Trophoblast cell (in vitro differentiated cells and primary cell): ENCODE measurements at regions not wholly inside any gene's neighbourhood (a gene's known extent, or its start where the extent isn't known, plus 50 kb on each side); places are given as distances from the start of the nearest gene placed in this dataset.

Experiments used
- DNase-seq, 2 donors: peaks; one replicate each; pipeline ENCODE4 v3.0.0-alpha.2; 2016
- H2AFZ ChIP-seq: 2 replicates; pipeline ENCODE4 v1.6.1; 2013; ENCODE audit warnings: low read length, moderate library complexity, mild to moderate bottlenecking; ENCODE audit not compliant: insufficient read depth, poor library complexity
- H2AK5ac ChIP-seq: 2 replicates; pipeline ENCODE4 v1.6.1; 2013; ENCODE audit warnings: mild to moderate bottlenecking, low read length
- H2BK120ac ChIP-seq: 2 replicates; pipeline ENCODE4 v1.6.1; 2013; ENCODE audit warnings: low read length, mild to moderate bottlenecking, moderate library complexity; ENCODE audit not compliant: insufficient read depth, poor library complexity
- H2BK12ac ChIP-seq: 2 replicates; pipeline ENCODE4 v1.6.1; 2013; ENCODE audit warnings: mild to moderate bottlenecking, low read length, moderate library complexity
- H2BK5ac ChIP-seq: 2 replicates; pipeline ENCODE4 v1.6.1; 2013; ENCODE audit warnings: low read length, low read depth, moderate library complexity, mild to moderate bottlenecking; ENCODE audit not compliant: poor library complexity
- H3K14ac ChIP-seq: 2 replicates; pipeline ENCODE4 v1.6.1; 2013; ENCODE audit warnings: mild to moderate bottlenecking, low read length
- H3K18ac ChIP-seq: 2 replicates; pipeline ENCODE4 v1.6.1; 2013; ENCODE audit warnings: mild to moderate bottlenecking, low read length
- H3K23ac ChIP-seq: 2 replicates; pipeline ENCODE4 v1.6.1; 2013; ENCODE audit warnings: low read length
- H3K27ac ChIP-seq: 2 replicates; pipeline ENCODE4 v1.5.1; 2013; ENCODE audit warnings: low read depth, mild to moderate bottlenecking, inconsistent platforms, low read length, moderate library complexity
- H3K27me3 ChIP-seq: 2 replicates; pipeline ENCODE4 v1.6.1; 2013; ENCODE audit warnings: inconsistent platforms, mild to moderate bottlenecking, low read length, moderate library complexity; ENCODE audit not compliant: insufficient read depth
- H3K36me3 ChIP-seq, 2 experiments: 1 replicate in 1 of 2; 2 replicates in 1 of 2; pipeline ENCODE4 v1.6.1; 2013; ENCODE audit warnings: low read length in 2 of 2, mild to moderate bottlenecking in 2 of 2, moderate library complexity in 1 of 2; ENCODE audit not compliant: insufficient read depth in 2 of 2, control insufficient read depth in 1 of 2
- H3K4ac ChIP-seq: 2 replicates; pipeline ENCODE4 v1.6.1; 2013; ENCODE audit warnings: low read depth, mild to moderate bottlenecking, low read length, moderate library complexity
- H3K4me1 ChIP-seq, 2 experiments: 1 replicate in 1 of 2; 2 replicates in 1 of 2; pipeline ENCODE4 v1.6.1; 2013; ENCODE audit warnings: low read length in 2 of 2, mild to moderate bottlenecking in 2 of 2, moderate library complexity in 1 of 2; ENCODE audit not compliant: insufficient read depth in 2 of 2, control insufficient read depth in 1 of 2
- H3K4me2 ChIP-seq: 2 replicates; pipeline ENCODE4 v1.6.1; 2013; ENCODE audit warnings: inconsistent platforms, mild to moderate bottlenecking, low read length, moderate library complexity
- H3K4me3 ChIP-seq: 2 replicates; pipeline ENCODE4 v1.5.1; 2013; ENCODE audit warnings: mild to moderate bottlenecking, low read depth, low read length, inconsistent platforms
- H3K79me1 ChIP-seq: one replicate; pipeline ENCODE4 v1.6.1; 2013; ENCODE audit warnings: low read length
- H3K79me2 ChIP-seq: 2 replicates; pipeline ENCODE4 v1.6.1; 2013; ENCODE audit warnings: low read length, mild to moderate bottlenecking; ENCODE audit not compliant: control insufficient read depth, insufficient read depth, poor library complexity
- H3K9ac ChIP-seq: 2 replicates; pipeline ENCODE4 v1.6.1; 2013; ENCODE audit warnings: mild to moderate bottlenecking, low read length
- H3K9me3 ChIP-seq: 2 replicates; pipeline ENCODE4 v1.6.1; 2013; ENCODE audit warnings: low read depth, mild to moderate bottlenecking, control low read depth, inconsistent platforms, low read length; ENCODE audit not compliant: insufficient read depth
- H4K12ac ChIP-seq: 2 replicates; pipeline ENCODE4 v1.6.1; 2013; ENCODE audit warnings: low read depth, mild to moderate bottlenecking, low read length, moderate library complexity
- H4K8ac ChIP-seq: 2 replicates; pipeline ENCODE4 v1.6.1; 2013; ENCODE audit warnings: low read depth, mild to moderate bottlenecking, low read length, moderate library complexity
- H4K91ac ChIP-seq: one replicate; pipeline ENCODE4 v1.6.1; 2013; ENCODE audit warnings: low read depth, mild to moderate bottlenecking, low read length, moderate library complexity
- whole genome bisulfite sequencing: extraction: QIAGEN DNeasy Blood & Tissue Kit; methylation state at CpG from one replicate; pipeline ENCODE4 v1.1.7; 2013; ENCODE audit warnings: missing lambda C conversion rate; ENCODE audit not compliant: insufficient read length, insufficient coverage; ENCODE audit errors: extremely low coverage; 5-methylcytosine and 5-hydroxymethylcytosine counted together

DNA sequence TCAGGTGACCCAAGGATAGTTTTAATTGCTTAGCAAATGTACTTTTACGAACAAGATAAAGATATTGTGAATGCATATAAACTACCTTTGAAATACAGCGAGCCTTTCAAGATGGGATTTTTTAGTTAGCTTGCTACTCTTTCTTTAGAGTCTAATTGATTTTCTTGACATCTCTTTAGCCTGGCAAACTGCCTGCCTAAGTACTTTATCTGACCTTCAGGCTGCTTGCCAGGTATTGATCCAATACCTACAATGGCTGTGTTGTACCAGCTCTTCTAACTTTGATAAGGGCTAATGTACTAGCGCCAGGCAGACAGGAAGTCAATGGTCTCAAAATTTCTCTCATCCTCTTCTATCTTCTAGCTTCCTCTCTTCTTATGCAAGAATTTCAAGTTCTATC, 414.4 kb upstream of the ACVR2A start:
- Histone ChIP-seq H4K91ac (no peak overlapping the region), H3K4ac (no peak overlapping the region), H2BK5ac (no peak overlapping the region), H2AFZ (no peak overlapping the region), H2AK5ac (no peak overlapping the region), H3K4me2 (no peak overlapping the region), H3K9me3 (no peaks in the 10 kb centered on the region), H3K27me3 (no peaks in the 10 kb centered on the region), H2BK120ac (no peak overlapping the region), H3K18ac (no peak overlapping the region), H4K8ac (no peak overlapping the region), H3K4me1 (peaks cover 0 to 2% of the 10 kb centered on the region in 2 experiments), H3K27ac (no peak overlapping the region), H3K14ac (no peak overlapping the region), H3K36me3 (no peaks in the 10 kb centered on the region), H3K4me3 (no peak overlapping the region), H2BK12ac (no peak overlapping the region), H3K9ac (no peak overlapping the region), H3K23ac (no peak overlapping the region), H3K79me1 (no peaks in the 10 kb centered on the region), H3K79me2 (no peaks in the 10 kb centered on the region), H4K12ac (no peak overlapping the region)
- no CpG with 5 or more reads among the region's 3 CpGs for WGBS
- no peak for DNase-seq

DNA sequence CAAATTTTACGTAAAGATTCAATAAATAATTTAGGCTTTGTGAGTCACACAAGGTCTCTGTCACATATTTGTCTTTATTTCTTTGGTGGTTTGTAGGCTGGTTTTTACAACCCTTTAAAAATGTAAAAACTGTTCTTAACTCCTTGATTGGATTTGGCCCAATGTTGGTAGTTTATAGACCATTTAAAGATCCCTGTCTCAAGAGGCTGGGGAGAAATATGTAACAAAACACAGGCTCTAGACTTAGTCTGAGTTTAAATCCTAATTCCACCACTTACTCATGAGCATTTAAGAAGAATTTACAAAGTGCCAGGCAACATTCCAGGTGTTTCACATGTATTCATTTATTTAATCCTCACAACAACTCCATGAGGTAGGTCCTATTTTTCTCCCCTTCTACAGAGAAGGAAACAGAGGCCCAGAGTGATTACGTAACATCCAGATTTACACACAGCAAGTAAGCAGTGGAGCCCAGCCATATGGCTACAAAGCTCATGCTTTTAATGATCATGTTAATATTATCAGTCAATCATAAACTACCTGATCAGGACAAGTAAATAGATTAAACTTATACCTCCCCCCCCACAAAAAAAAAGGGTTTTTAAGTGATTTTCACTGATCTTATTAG, 416.6 kb upstream of the ACVR2A start:
- H3K4me3 ChIP-seq: no peak overlapping the region
- DNase-seq: no peak
- H2BK5ac ChIP-seq: no peak overlapping the region
- no peak overlapping the region for H4K8ac ChIP-seq
- no peak overlapping the region for H2AFZ ChIP-seq
- no peaks in the 10 kb centered on the region for H3K27me3 ChIP-seq
- no CpG with 5 or more reads among the region's 2 CpGs for WGBS
- H4K12ac ChIP-seq: no peak overlapping the region
- peaks cover 0 to 2% of the 10 kb centered on the region in 2 experiments for H3K4me1 ChIP-seq
- no peak overlapping the region for H2BK120ac ChIP-seq
- H3K14ac ChIP-seq: no peak overlapping the region
- no peaks in the 10 kb centered on the region for H3K36me3 ChIP-seq
- no peak overlapping the region for H2AK5ac ChIP-seq
- no peaks in the 10 kb centered on the region for H3K79me1 ChIP-seq
- H2BK12ac ChIP-seq: no peak overlapping the region
- no peak overlapping the region for H3K23ac ChIP-seq
- H3K4me2 ChIP-seq: no peak overlapping the region
- no peak overlapping the region for H4K91ac ChIP-seq
- H3K9me3 ChIP-seq: no peaks in the 10 kb centered on the region
- H3K79me2 ChIP-seq: no peaks in the 10 kb centered on the region
- H3K9ac ChIP-seq: no peak overlapping the region
- H3K27ac ChIP-seq: no peak overlapping the region
- no peak overlapping the region for H3K4ac ChIP-seq
- no peak overlapping the region for H3K18ac ChIP-seq

DNA sequence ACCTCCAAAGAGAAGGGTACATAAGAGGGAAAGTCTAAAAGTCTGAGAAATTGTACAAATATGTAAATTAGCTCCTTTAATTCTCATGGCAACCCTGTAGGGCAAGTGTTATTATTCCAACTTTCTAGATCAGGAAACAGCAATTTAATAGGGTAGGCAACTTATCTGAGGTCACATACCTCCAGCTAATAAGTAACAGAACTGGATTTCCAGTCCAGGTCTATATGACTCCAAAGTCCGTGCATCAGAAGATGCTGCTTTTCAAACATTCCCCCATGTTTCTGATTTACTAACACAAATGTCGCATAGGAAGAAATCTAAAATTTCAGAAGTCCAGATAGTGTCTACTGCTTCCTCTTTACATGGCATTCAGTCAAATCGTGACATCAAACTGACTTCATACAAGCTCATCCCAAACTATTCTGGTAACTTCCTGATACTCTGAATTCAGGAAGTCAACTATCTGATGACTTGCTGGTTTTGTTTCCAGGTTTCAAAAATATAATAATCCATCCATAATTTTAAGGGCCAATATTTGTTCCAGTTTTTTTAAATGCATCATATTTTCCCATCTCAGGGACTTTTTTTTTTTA, 419.3 kb upstream of the ACVR2A start:
- no CpG with 5 or more reads among the region's 3 CpGs for WGBS
- Histone ChIP-seq H2BK12ac (no peak overlapping the region), H2BK5ac (no peak overlapping the region), H3K9me3 (no peaks in the 10 kb centered on the region), H3K4me2 (no peak overlapping the region), H3K27me3 (no peaks in the 10 kb centered on the region), H4K91ac (no peak overlapping the region), H3K4me1 (no peaks in the 10 kb centered on the region), H2AK5ac (no peak overlapping the region), H4K12ac (no peak overlapping the region), H3K79me2 (no peaks in the 10 kb centered on the region), H2BK120ac (no peak overlapping the region), H3K9ac (no peak overlapping the region), H3K18ac (no peak overlapping the region), H2AFZ (no peak overlapping the region), H3K4ac (no peak overlapping the region), H3K27ac (no peak overlapping the region), H3K4me3 (no peak overlapping the region), H3K23ac (no peak overlapping the region), H3K14ac (no peak overlapping the region), H3K36me3 (no peaks in the 10 kb centered on the region), H3K79me1 (no peaks in the 10 kb centered on the region), H4K8ac (no peak overlapping the region)
- no peak for DNase-seq

DNA sequence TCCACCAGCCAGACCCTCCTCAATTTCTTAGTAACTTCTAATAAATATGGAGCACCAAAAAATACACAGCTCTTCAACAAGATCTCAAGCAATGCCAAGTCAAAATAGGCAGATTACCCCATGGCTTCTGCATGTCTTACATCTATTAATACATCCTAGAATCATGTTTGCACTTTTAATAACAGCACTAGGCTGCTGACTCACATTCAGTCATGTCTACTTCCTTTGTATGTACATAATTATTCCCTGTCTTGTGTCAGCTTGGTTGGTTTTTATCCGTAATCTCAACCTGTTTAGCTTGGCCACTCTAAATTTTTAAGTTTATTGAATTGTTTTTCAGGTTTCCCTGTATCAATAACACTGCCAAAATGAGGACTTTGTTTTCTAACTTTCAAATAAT, 420.1 kb upstream of the ACVR2A start:
- no peaks in the 10 kb centered on the region for H3K9me3 ChIP-seq
- H3K36me3 ChIP-seq: no peaks in the 10 kb centered on the region
- H4K12ac ChIP-seq: no peak overlapping the region
- no peak overlapping the region for H3K4ac ChIP-seq
- no peak overlapping the region for H2BK5ac ChIP-seq
- H3K4me2 ChIP-seq: no peak overlapping the region
- no peak overlapping the region for H2BK12ac ChIP-seq
- no peak overlapping the region for H3K4me3 ChIP-seq
- H2BK120ac ChIP-seq: no peak overlapping the region
- no peaks in the 10 kb centered on the region for H3K27me3 ChIP-seq
- no peak overlapping the region for H3K14ac ChIP-seq
- H3K23ac ChIP-seq: no peak overlapping the region
- no peaks in the 10 kb centered on the region for H3K79me1 ChIP-seq
- H4K8ac ChIP-seq: no peak overlapping the region
- H3K9ac ChIP-seq: no peak overlapping the region
- no peak overlapping the region for H4K91ac ChIP-seq
- no CpG with 5 or more reads among the region's 1 CpG for WGBS
- no peak overlapping the region for H3K27ac ChIP-seq
- H3K4me1 ChIP-seq: no peaks in the 10 kb centered on the region
- H2AFZ ChIP-seq: no peak overlapping the region
- no peaks in the 10 kb centered on the region for H3K79me2 ChIP-seq
- no peak for DNase-seq
- H3K18ac ChIP-seq: no peak overlapping the region
- no peak overlapping the region for H2AK5ac ChIP-seq
